Loucy (cell line): ENCODE measurements at regions not wholly inside any gene's neighbourhood (a gene's known extent, or its start where the extent isn't known, plus 50 kb on each side); places are given as distances from the start of the nearest gene placed in this dataset.

Experiments
- H2AFZ ChIP-seq: fragments of 200-600 bp; sonication (generic); 2 replicates; pipeline ENCODE4 v1.6.0; 2016; ENCODE audit warnings: antibody characterized with exemption, mild to moderate bottlenecking, low read length, moderate library complexity
- H3F3A ChIP-seq: fragments of 200-600 bp; 2 replicates; pipeline ENCODE4 v1.6.0; 2016; ENCODE audit warnings: antibody characterized with exemption, low read depth, mild to moderate bottlenecking
- H3K27me3 ChIP-seq: fragments of 200-600 bp; sonication (generic); 2 replicates; pipeline ENCODE4 v1.6.1; 2014; ENCODE audit warnings: low read length, mild to moderate bottlenecking; ENCODE audit not compliant: insufficient read depth, poor library complexity, severe bottlenecking
- H3K36me3 ChIP-seq: fragments of 200-600 bp; sonication (generic); 2 replicates; pipeline ENCODE4 v1.6.1; 2016; ENCODE audit warnings: low read length; ENCODE audit not compliant: insufficient read depth
- H3K4me1 ChIP-seq: fragments of 200-600 bp; sonication (generic); 2 replicates; pipeline ENCODE4 v1.5.1; 2014; ENCODE audit warnings: low read length, mild to moderate bottlenecking; ENCODE audit not compliant: insufficient read depth, poor library complexity, severe bottlenecking
- H3K4me2 ChIP-seq: fragments of 200-600 bp; sonication (generic); 2 replicates; pipeline ENCODE4 v1.6.0; 2014; ENCODE audit warnings: antibody characterized with exemption, low read length, low read depth, mild to moderate bottlenecking; ENCODE audit not compliant: poor library complexity, severe bottlenecking
- H3K4me3 ChIP-seq: fragments of 200-600 bp; sonication (generic); 2 replicates; pipeline ENCODE4 v1.5.1; 2014; ENCODE audit warnings: low read length, mild to moderate bottlenecking, mixed read lengths; ENCODE audit not compliant: poor library complexity, severe bottlenecking
- H3K79me2 ChIP-seq: fragments of 200-600 bp; sonication (generic); 2 replicates; pipeline ENCODE4 v1.6.1; 2014; ENCODE audit warnings: low read length; ENCODE audit not compliant: insufficient read depth
- H3K9ac ChIP-seq: fragments of 200-600 bp; sonication (generic); 2 replicates; pipeline ENCODE4 v1.6.0; 2014; ENCODE audit warnings: mild to moderate bottlenecking, low read depth, low read length, moderate library complexity; ENCODE audit not compliant: poor library complexity, severe bottlenecking
- H3K9me2 ChIP-seq: fragments of 200-600 bp; sonication (generic); replicated peaks from 2 replicates; pipeline ENCODE4 v1.6.1; 2016; ENCODE audit warnings: low read depth, low read length, mixed read lengths
- H3K9me3 ChIP-seq: fragments of 200-600 bp; sonication (generic); 2 replicates; pipeline ENCODE4 v1.6.1; 2014; ENCODE audit warnings: mild to moderate bottlenecking, antibody characterized with exemption, low read length, low read depth; ENCODE audit not compliant: insufficient read depth
- H4K20me1 ChIP-seq: fragments of 200-600 bp; sonication (generic); 2 replicates; pipeline ENCODE4 v1.6.0; 2014; ENCODE audit warnings: antibody characterized with exemption, low read length, mild to moderate bottlenecking; ENCODE audit not compliant: insufficient read depth, poor library complexity, severe bottlenecking
- CTCF ChIP-seq: fragments of 200-600 bp; sonication (generic); conservative IDR thresholded peaks from 2 replicates; pipeline ENCODE4 v1.5.1; 2014; ENCODE audit warnings: mild to moderate bottlenecking, antibody characterized with exemption, low read length
- EZH2phosphoT487 ChIP-seq: fragments of 200-600 bp; IDR thresholded peaks from 2 replicates; pipeline ENCODE4 v1.6.1; 2018; ENCODE audit warnings: antibody characterized with exemption, mild to moderate bottlenecking, moderate library complexity, borderline replicate concordance

- Histone ChIP-seq H3K4me2 (no peak overlapping the region), H3K4me3 (no peak overlapping the region), H2AFZ (no peak overlapping the region), H3F3A (no peaks in the 10 kb centered on the region), H3K9ac (no peak overlapping the region), H3K9me3 (no peaks in the 10 kb centered on the region), H3K27me3 (no peaks in the 10 kb centered on the region), H3K36me3 (no peaks in the 10 kb centered on the region), H3K79me2 (no peaks in the 10 kb centered on the region), H3K4me1 (no peaks in the 10 kb centered on the region), H4K20me1 (no peaks in the 10 kb centered on the region), H3K9me2 (no peaks in the 10 kb centered on the region)
- TF ChIP-seq EZH2phosphoT487 (no peak), CTCF (no peak)
These were observed 179.4 kb upstream of the ALCAM start for GRCh38 chr3:105187344-105187743.

DNA sequence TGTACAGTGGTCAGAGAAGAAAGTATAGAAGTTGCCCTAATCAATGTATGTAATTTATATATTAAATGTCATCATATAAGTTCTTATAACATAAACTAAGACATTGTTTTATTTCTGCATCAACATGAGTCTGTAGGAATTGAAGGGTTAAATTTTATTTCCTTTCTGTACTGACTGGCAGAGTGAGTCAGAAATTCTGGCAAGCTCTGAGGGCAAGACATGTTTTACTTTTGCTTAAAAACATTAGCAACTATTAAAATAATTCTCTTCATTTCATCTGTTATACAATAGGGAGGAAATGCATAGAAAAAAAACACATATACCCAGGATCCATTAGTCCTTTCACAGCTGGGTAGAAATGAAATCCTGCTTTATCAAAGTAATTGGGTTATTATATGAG, 171.4 kb upstream of the ALCAM start:
- Histone ChIP-seq H4K20me1 (no peaks in the 10 kb centered on the region), H2AFZ (no peak overlapping the region), H3K9me3 (no peaks in the 10 kb centered on the region), H3K79me2 (no peaks in the 10 kb centered on the region), H3K9me2 (no peaks in the 10 kb centered on the region), H3K4me3 (no peak overlapping the region), H3K27me3 (no peaks in the 10 kb centered on the region), H3K9ac (no peak overlapping the region), H3F3A (no peaks in the 10 kb centered on the region), H3K4me2 (no peak overlapping the region), H3K4me1 (no peaks in the 10 kb centered on the region), H3K36me3 (no peaks in the 10 kb centered on the region)
- TF ChIP-seq CTCF (no peak), EZH2phosphoT487 (no peak)

DNA sequence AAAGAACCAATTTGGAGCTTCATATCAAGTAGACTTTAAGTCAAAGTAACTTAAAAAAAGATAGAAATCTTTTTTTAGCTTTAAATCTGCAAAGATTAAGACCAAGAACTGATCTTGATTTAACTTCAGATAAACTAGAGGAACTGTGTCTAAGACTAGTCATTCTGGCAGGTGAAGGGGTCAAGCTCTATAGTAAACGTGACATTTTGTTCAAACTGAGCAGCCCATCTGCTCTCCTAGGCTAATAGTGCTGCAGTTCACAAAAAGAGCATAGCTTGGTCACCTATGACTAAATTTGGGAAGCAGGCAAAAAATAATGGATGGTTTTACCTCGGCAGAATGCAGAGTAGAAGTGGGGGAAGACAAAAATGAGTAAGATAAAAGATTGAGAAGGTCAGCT, 168.8 kb upstream of the ALCAM start:
- H3K9me2 ChIP-seq = no peaks in the 10 kb centered on the region
- no peaks in the 10 kb centered on the region for H3F3A ChIP-seq
- H3K4me1 ChIP-seq = no peaks in the 10 kb centered on the region
- no peak overlapping the region for H3K4me2 ChIP-seq
- no peaks in the 10 kb centered on the region for H3K36me3 ChIP-seq
- no peak overlapping the region for H3K9ac ChIP-seq
- H3K79me2 ChIP-seq = no peaks in the 10 kb centered on the region
- no peak overlapping the region for H3K4me3 ChIP-seq
- H3K27me3 ChIP-seq = no peaks in the 10 kb centered on the region
- TF ChIP-seq EZH2phosphoT487 = no peak
- TF ChIP-seq CTCF = no peak
- no peaks in the 10 kb centered on the region for H4K20me1 ChIP-seq
- H2AFZ ChIP-seq = no peak overlapping the region
- no peaks in the 10 kb centered on the region for H3K9me3 ChIP-seq
